NCI-H1930 (cell line): ENCODE measurements at regions not wholly inside any gene's neighbourhood (a gene's known extent, or its start where the extent isn't known, plus 50 kb on each side); places are given as distances from the start of the nearest gene placed in this dataset.
"Not testable (repeated sequence)": the region's sequence is repeated elsewhere in the genome, so short reads cannot be mapped to it uniquely, and the experiment has no call there.

ENCODE experiments used
- DNase-seq, 2 experiments: peaks; one replicate each; lab custom pipeline; 2025; lab: John Stamatoyannopoulos, UW

DNA sequence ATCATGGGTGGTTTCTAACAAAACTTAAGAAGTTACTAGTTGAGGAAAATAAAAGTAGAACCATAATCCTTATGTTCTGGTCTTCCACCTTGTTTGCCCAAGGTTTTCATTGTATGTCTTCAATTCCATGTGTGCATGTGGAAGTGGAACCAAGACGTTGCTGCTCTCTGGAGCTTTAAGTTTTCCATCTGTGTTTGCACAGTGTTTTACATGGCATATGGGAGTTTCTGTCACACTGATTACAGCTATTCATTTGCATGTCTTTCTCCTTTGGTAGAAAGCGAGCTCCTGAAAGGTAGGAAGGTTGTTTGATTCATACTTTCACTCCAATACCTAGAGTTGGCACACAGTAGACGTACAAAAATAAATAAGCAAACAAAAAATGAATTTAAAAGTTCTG lies 112.6 kb upstream of the LUZP2 start:
- no peak for DNase-seq

DNA sequence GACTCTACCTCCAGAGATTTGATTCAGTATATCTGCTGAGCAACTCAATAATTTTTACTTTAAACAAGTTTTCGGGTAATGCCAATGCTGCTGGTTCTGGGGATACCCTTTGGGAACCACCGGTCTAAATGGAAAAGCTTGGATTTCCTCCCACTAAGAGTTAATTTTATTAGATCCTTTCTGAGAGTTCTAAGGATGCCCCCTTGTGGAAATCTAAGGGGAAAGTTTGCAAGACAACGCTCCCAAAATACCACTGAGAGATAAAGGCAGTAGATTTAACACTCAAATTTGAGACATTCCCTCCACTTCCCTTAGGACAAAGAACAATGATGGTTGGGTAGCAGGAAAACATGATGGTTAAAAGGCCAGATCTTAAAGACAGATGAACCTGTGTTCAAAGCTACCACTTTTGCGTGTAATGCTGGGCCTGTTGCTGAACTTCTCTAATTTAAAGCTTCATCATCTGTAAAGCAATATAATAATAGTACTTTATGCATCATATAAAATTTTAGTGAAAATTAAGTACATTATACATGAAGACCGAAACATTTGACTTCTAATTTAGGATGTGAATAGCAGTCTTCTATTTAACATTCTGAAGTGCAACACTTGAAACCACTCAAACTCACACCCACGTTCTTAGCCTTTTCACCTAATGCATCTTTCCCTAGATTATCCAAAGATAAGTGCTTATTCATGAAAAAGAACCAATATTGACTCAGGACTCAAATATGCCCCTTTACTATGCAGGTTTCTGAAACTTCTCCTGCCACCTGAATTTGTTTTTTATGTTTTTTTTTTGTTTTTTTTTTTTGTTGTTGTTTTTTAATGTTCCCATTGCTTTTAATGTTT lies 110.1 kb upstream of the LUZP2 start:
- DNase-seq: no peak

DNA sequence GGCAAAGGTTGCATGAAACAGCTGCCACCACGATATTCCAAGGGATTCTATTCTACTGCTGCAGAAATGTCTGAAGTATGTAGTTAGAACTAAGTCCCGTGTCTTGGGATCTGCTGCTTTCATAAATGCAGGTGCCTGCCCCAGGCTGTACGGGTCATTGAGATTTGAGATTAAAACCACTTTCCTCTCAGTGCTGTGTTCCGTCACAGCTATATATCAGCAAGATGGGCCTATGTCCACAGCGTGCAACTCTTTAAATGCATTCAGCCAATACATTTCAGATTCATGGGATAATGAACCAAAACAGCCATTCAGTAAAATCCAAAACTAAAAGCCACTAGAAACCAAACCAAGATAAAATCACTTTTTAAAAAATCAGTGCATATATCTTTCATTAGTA lies 107.3 kb upstream of the LUZP2 start:
- no peak for DNase-seq

DNA sequence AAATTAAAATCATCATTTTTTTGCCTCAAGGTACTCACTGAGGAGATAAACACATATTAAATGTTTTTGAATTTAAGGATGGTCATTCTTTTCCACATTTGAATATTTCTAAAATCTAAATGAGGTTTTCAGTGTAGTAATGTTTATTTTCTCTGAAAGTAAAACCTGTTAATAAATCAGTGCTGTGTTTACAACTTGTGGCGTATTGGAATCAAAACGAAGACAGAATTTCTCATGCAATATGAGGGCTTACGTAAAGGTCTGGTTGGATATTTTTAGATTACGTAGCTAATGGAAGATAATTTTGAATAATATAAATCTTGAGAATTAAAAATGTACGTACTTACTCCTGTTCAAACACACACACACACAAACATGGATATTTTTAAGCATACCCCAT lies 106.8 kb upstream of the LUZP2 start:
- no peak for DNase-seq

DNA sequence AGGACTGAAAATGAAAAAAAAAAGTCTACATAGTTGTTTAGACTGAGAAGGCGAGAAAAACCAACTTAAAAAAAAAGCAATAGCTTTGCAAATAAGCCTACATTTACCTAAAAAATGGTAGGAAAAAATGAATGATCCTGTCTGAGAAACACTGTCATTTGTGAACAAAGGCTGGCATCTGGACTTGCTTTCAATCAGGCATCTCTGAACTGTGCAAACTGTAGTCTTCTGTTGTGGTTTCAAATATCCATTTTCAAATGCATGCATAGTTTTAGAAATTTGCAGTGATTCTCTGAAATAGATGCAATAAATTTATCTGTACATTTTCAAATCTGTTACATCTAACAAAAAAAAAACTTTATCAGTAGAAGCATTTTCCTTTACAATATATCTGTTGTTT lies 106.1 kb upstream of the LUZP2 start:
- no peak for DNase-seq

DNA sequence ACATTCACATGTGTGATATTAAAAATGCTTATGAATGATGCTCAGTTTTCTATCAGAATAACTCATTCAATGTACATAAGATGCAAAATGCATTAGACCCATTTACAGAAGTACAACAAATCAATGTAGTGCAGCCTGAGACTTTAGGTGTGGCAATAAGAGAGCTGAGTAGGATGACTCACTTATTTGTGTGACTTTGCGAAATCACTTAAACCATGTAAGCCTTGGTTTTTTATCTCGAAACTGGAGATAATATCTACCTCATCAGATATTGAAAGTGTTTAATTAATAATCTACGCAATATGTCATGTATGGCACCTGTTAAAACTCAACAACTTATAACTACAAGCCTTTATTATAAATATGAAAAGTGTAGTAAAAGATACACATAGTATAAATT lies 105.7 kb upstream of the LUZP2 start:
- no peak for DNase-seq

- DNase-seq: no peak
Observed at GRCh38 chr11:24400059-24400665, 96.7 kb upstream of the LUZP2 start.

- DNase-seq: no peak
Observed at GRCh38 chr11:24406389-24406788, 90.5 kb upstream of the LUZP2 start.

DNA sequence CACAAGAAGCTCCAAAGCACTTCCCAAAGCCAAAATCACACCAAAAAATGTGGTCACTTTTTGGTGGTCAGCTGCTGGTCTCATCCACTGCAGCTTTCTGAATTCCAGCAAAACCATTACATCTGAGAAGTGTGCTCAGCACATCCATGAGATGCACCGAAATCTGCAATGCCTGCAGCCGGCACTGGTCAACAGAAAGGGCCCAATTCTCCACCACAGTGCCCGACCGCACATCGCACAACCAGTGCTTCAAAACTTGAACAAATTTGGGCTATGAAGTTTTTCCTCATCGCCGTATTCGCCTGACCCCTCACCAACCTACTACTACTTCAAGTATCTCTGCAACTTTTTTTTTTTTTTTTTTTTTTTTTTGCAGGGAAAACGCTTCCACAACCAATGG lies 89.9 kb upstream of the LUZP2 start:
- DNase-seq: no peak

DNA sequence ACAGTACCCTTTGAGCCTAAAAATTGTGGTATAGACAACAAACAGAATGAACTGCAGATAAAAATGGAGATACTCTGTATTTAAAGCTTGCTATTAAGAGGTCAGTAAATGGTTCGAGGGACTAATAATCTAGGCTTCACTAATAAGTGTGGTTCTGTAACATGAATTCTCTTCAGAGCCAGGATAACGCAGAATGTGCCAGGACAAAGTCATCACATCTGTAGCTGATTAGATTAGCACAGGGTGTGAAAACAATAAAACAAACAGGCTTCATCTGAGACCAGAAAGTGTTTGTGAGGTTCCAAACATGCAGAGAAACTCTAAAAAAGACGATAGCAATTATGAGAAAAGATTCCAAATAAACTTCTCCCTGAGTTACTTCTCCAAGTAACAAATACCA lies 89.1 kb upstream of the LUZP2 start:
- no peak for DNase-seq

DNA sequence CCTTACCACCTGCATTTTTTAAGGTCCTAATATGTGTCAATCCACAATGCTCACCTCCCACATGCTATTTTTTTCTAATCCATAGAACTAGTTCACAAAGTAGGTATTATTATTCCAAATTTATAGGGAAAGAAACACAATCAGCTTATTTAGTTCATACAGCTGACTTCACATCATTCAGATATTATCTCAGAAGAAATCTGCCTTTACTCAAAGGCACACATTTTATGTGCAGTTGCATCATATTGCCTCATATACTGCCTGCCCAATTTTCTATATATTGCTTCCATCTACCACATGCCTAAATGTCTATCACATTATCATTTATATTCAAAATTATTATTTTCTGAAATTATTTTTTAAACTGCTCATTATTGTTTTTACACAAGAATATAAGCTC lies 88.7 kb upstream of the LUZP2 start:
- DNase-seq: no peak

- DNase-seq: no peak
Observed at GRCh38 chr11:24411791-24412190, 85.1 kb upstream of the LUZP2 start.

GRCh38 chr11:24412722-24413121 lies 84.1 kb upstream of the LUZP2 start:
- DNase-seq: no peak

GRCh38 chr11:24413391-24413790 lies 83.5 kb upstream of the LUZP2 start:
- DNase-seq: no peak

DNA sequence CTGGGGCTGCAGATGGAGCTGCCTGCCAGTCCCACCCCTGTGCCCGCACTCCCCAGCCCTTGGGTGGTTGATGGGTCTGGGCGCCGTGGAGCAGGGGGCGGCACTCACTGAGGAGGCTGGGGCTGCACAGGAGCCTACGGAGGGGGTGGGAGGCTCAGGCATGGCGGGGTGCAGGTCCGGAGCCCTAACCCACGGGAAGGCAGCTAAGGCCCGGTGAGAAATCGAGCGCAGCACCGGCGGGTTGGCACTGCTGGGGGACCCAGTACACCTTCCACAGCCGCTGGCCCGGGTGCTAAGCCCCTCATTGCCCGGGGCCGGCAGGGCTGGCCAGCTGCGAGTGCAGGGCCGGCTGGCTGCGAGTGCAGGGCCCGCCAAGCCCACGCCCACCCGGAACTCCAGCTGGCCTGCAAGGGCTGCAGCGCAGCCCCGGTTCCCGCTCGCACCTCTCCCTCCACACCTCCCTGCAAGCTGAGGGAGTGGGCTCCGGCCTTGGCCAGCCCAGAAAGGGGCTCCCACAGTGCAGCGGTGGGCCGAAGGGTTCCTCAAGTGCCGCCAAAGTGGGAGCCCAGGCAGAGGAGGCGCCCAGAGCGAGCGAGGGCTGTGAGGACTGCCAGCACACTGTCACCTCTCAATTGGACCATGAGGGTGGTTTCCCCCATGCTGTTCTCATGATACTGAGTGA lies 80.8 kb upstream of the LUZP2 start:
- not testable (repeated sequence) for DNase-seq

GRCh38 chr11:24421766-24422165 lies 75.1 kb upstream of the LUZP2 start:
- DNase-seq: no peak

GRCh38 chr11:24422376-24422775 lies 74.5 kb upstream of the LUZP2 start:
- no peak for DNase-seq

DNA sequence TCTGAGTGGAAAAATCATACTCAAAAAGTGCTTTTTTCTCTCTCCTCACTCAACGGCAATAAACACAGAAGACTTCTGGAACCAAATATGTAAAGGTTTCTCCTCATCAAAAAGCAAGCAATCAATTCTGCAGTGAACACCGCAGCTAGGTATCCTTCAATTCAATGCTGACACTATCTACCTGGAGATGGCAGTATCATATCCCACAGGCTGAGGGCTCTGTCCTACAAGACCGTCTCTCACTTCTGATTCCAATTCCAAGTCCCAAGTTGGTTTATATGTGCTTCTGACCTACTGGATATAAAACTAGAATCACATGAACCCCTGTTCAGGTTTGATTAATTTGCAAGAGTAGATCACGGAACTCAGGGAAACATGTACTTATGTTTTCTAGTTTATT lies 59.7 kb upstream of the LUZP2 start:
- no peak for DNase-seq
